ENCODE measurements at regions not wholly inside any gene's neighbourhood (a gene's known extent, or its start where the extent isn't known, plus 50 kb on each side); places are given as distances from the start of the nearest gene placed in this dataset.
"Not testable (repeated sequence)": the region's sequence is repeated elsewhere in the genome, so short reads cannot be mapped to it uniquely, and the experiment has no call there.

GRCh38 chr3:154875142-154875541 is 205.0 kb upstream of the MME start:
- Histone ChIP-seq H3K4me3 (no peak overlapping the region), H3K27ac (no peak overlapping the region), H3K9me3 (no peaks in the 10 kb centered on the region), H3K4me1 (ENCODE audit: insufficient read depth) (no peaks in the 10 kb centered on the region), H3K27me3 (no peaks in the 10 kb centered on the region), H3K36me3 (no peaks in the 10 kb centered on the region)
- 92 to 97% (median 94%) methylated on average over 7 of the region's 7 CpGs for WGBS, 3 donors
- DNase-seq, result no peak
- no peak for TF ChIP-seq CTCF (IDR thresholded peaks at IDR 0.05)
- no peak for TF ChIP-seq POLR2A (IDR thresholded peaks at IDR 0.05)
- TF ChIP-seq EP300 (IDR thresholded peaks at IDR 0.05), result no peak
- intact Hi-C loops (cut with DNase I), result no loop called here

GRCh38 chr3:154872696-154873095 is 207.4 kb upstream of the MME start:
- intact Hi-C loops (cut with DNase I), result no loop called here
- Histone ChIP-seq H3K4me3 (no peak overlapping the region), H3K9me3 (no peaks in the 10 kb centered on the region), H3K36me3 (no peaks in the 10 kb centered on the region), H3K27me3 (no peaks in the 10 kb centered on the region), H3K27ac (no peak overlapping the region), H3K4me1 (ENCODE audit: insufficient read depth) (no peaks in the 10 kb centered on the region)
- no peak for DNase-seq
- 59 to 64% (median 60%) methylated on average over 2 of the region's 2 CpGs for WGBS, 3 donors
- TF ChIP-seq EP300 (IDR thresholded peaks at IDR 0.05) (no peak), CTCF (IDR thresholded peaks at IDR 0.05) (no peak), POLR2A (IDR thresholded peaks at IDR 0.05) (no peak)

- Histone ChIP-seq H3K27me3 (no peaks in the 10 kb centered on the region), H3K4me1 (ENCODE audit: insufficient read depth) (no peaks in the 10 kb centered on the region), H3K4me3 (no peak overlapping the region), H3K9me3 (no peaks in the 10 kb centered on the region), H3K27ac (no peak overlapping the region), H3K36me3 (no peaks in the 10 kb centered on the region)
- intact Hi-C loops (cut with DNase I), result no loop called here
- no peak for DNase-seq
- TF ChIP-seq POLR2A (IDR thresholded peaks at IDR 0.05) (no peak), CTCF (IDR thresholded peaks at IDR 0.05) (no peak), EP300 (IDR thresholded peaks at IDR 0.05) (no peak)
- WGBS, 3 donors, result 10 to 25% (median 19%) methylated on average over 6 of the region's 6 CpGs
Observed at GRCh38 chr3:154872074-154872473, 208.0 kb upstream of the MME start.

- Histone ChIP-seq H3K9me3 (no peaks in the 10 kb centered on the region), H3K36me3 (no peaks in the 10 kb centered on the region), H3K4me1 (ENCODE audit: insufficient read depth) (no peaks in the 10 kb centered on the region), H3K4me3 (no peak overlapping the region), H3K27me3 (no peaks in the 10 kb centered on the region), H3K27ac (no peak overlapping the region)
- 25 to 43% (median 33%) methylated on average over 1 of the region's 1 CpG for WGBS, 3 donors
- TF ChIP-seq CTCF (IDR thresholded peaks at IDR 0.05) (no peak), EP300 (IDR thresholded peaks at IDR 0.05) (no peak), POLR2A (IDR thresholded peaks at IDR 0.05) (no peak)
- intact Hi-C loops (cut with DNase I), result no loop called here
- DNase-seq, result no peak
Observed at GRCh38 chr3:154864947-154865346, 215.2 kb upstream of the MME start.

GRCh38 chr3:154862265-154862664 is 217.9 kb upstream of the MME start:
- intact Hi-C loops (cut with DNase I), result no loop called here
- H3K4me1 ChIP-seq (ENCODE audit: insufficient read depth), result no peaks in the 10 kb centered on the region
- no peaks in the 10 kb centered on the region for H3K36me3 ChIP-seq
- H3K27me3 ChIP-seq, result no peaks in the 10 kb centered on the region
- TF ChIP-seq EP300 (IDR thresholded peaks at IDR 0.05), result no peak
- no peak for TF ChIP-seq POLR2A (IDR thresholded peaks at IDR 0.05)
- no peak for TF ChIP-seq CTCF (IDR thresholded peaks at IDR 0.05)
- DNase-seq, result no peak
- no peak overlapping the region for H3K4me3 ChIP-seq
- no peaks in the 10 kb centered on the region for H3K9me3 ChIP-seq
- H3K27ac ChIP-seq, result no peak overlapping the region

GRCh38 chr3:154852998-154853397 is 227.1 kb upstream of the MME start:
- intact Hi-C loops (cut with DNase I); H3K27me3 ChIP-seq; H3K4me3 ChIP-seq; H3K36me3 ChIP-seq; DNase-seq; H3K4me1 ChIP-seq (ENCODE audit: insufficient read depth); H3K9me3 ChIP-seq; H3K27ac ChIP-seq: not testable (repeated sequence)
- 85 to 91% (median 87%) methylated on average over 3 of the region's 3 CpGs for WGBS, 3 donors
